GM23338 (cell line): ENCODE measurements at regions not wholly inside any gene's neighbourhood (a gene's known extent, or its start where the extent isn't known, plus 50 kb on each side); places are given as distances from the start of the nearest gene placed in this dataset.

Experiments used
- ATAC-seq: fragments of 200-7000 bp; cut with Tn5 transposase; 3 replicates; pipeline ENCODE4 v1.9.1; 2020
- DNase-seq: peaks from one replicate; pipeline ENCODE4 v3.0.0-alpha.2; 2015; ENCODE audit warnings: low spot score
- H2AFZ ChIP-seq: fragments of 200-600 bp; sonication (generic); 2 replicates; pipeline ENCODE4 v1.8.0; 2016; ENCODE audit warnings: antibody characterized with exemption, mild to moderate bottlenecking, moderate library complexity
- H3F3A ChIP-seq: fragments of 200-600 bp; sonication (generic); replicated peaks from 2 replicates; pipeline ENCODE4 v1.8.0; 2017; ENCODE audit warnings: antibody characterized with exemption, mixed run types, low read depth
- H3K27ac ChIP-seq: fragments of 200-600 bp; sonication (generic); 2 replicates; pipeline ENCODE4 v1.6.1; 2016; ENCODE audit warnings: low read depth
- H3K27me3 ChIP-seq: fragments of 200-600 bp; sonication (generic); 2 replicates; pipeline ENCODE4 v1.8.0; 2016; ENCODE audit warnings: mild to moderate bottlenecking, mixed run types, moderate library complexity; ENCODE audit not compliant: insufficient read depth
- H3K36me3 ChIP-seq: fragments of 200-600 bp; sonication (generic); 2 replicates; pipeline ENCODE4 v1.8.0; 2016; ENCODE audit warnings: mild to moderate bottlenecking; ENCODE audit not compliant: insufficient read depth
- H3K4me1 ChIP-seq: fragments of 200-600 bp; sonication (generic); 2 replicates; pipeline ENCODE4 v1.8.0; 2016; ENCODE audit warnings: mild to moderate bottlenecking, moderate library complexity; ENCODE audit not compliant: insufficient read depth
- H3K4me2 ChIP-seq: fragments of 200-600 bp; sonication (generic); 2 replicates; pipeline ENCODE4 v1.7.1; 2017; ENCODE audit warnings: mixed run types
- H3K4me3 ChIP-seq: fragments of 200-600 bp; sonication (generic); 2 replicates; pipeline ENCODE4 v1.6.1; 2016; ENCODE audit warnings: mixed run types
- H3K79me2 ChIP-seq: fragments of 200-600 bp; sonication (generic); replicated peaks from 2 replicates; pipeline ENCODE4 v1.8.0; 2017; ENCODE audit warnings: mild to moderate bottlenecking; ENCODE audit not compliant: insufficient read depth
- H3K9me2 ChIP-seq: fragments of 200-600 bp; sonication (generic); 2 replicates; pipeline ENCODE4 v1.8.0; 2017; ENCODE audit not compliant: insufficient read depth
- H4K20me1 ChIP-seq: fragments of 200-600 bp; sonication (generic); replicated peaks from 2 replicates; pipeline ENCODE4 v1.8.0; 2017; ENCODE audit warnings: mild to moderate bottlenecking; ENCODE audit not compliant: insufficient read depth
- H3K27ac Mint-ChIP-seq: 2 replicates; pipeline ENCODE4 v1.8.0; 2020; ENCODE audit warnings: inconsistent platforms, mild to moderate bottlenecking, moderate library complexity, mixed read lengths
- H3K27me3 Mint-ChIP-seq: 3 replicates; pipeline ENCODE4 v1.8.0; 2022; ENCODE audit warnings: low read depth, mild to moderate bottlenecking, moderate library complexity, mixed read lengths, inconsistent platforms; ENCODE audit not compliant: insufficient read depth, poor library complexity
- H3K36me3 Mint-ChIP-seq: 3 replicates; pipeline ENCODE4 v1.8.0; 2021; ENCODE audit warnings: low read depth, mild to moderate bottlenecking, inconsistent platforms, moderate library complexity, mixed read lengths
- H3K4me1 Mint-ChIP-seq: 3 replicates; pipeline ENCODE4 v1.8.0; 2020; ENCODE audit warnings: mild to moderate bottlenecking, inconsistent platforms, mixed read lengths
- H3K4me3 Mint-ChIP-seq: 3 replicates; pipeline ENCODE4 v1.8.0; 2021; ENCODE audit warnings: moderate library complexity, mild to moderate bottlenecking, inconsistent platforms, mixed read lengths
- H3K9me3 Mint-ChIP-seq: 3 replicates; pipeline ENCODE4 v1.8.0; 2020; ENCODE audit warnings: moderate library complexity, mild to moderate bottlenecking, inconsistent platforms, mixed read lengths
- CREB1 ChIP-seq: fragments of 250-450 bp; sonication (Bioruptor Pico); IDR thresholded peaks from 2 replicates; pipeline ENCODE4 v1.5.0; 2020; ENCODE audit warnings: low read depth, mild to moderate bottlenecking, moderate library complexity
- EZH2 ChIP-seq: fragments of 200-600 bp; sonication (generic); IDR thresholded peaks from one replicate; pipeline ENCODE4 v1.8.0; 2017; ENCODE audit warnings: antibody characterized with exemption, mild to moderate bottlenecking, low read depth; ENCODE audit not compliant: unreplicated experiment
- EZH2phosphoT487 ChIP-seq: fragments of 200-600 bp; sonication (generic); IDR thresholded peaks from one replicate; pipeline ENCODE4 v1.8.1; 2018; ENCODE audit warnings: antibody characterized with exemption; ENCODE audit not compliant: unreplicated experiment
- JUNB ChIP-seq: IDR thresholded peaks from one replicate; pipeline ENCODE4 v1.6.1; 2016; ENCODE audit warnings: antibody characterized with exemption; ENCODE audit not compliant: unreplicated experiment
- NANOG ChIP-seq: IDR thresholded peaks from 2 replicates; pipeline ENCODE4 v1.6.1; 2016; ENCODE audit warnings: antibody characterized with exemption, borderline replicate concordance
- POLR2AphosphoS5 ChIP-seq: IDR thresholded peaks from 2 replicates; pipeline ENCODE4 v1.6.1; 2016; ENCODE audit warnings: antibody characterized with exemption, low read depth
- STAT1 ChIP-seq: IDR thresholded peaks from one replicate; pipeline ENCODE4 v1.6.1; 2016; ENCODE audit warnings: antibody characterized with exemption; ENCODE audit not compliant: unreplicated experiment
- ZNF114 ChIP-seq: fragments of 250-450 bp; sonication (Bioruptor Pico); IDR thresholded peaks from 2 replicates; pipeline ENCODE4 v1.5.0; 2020; ENCODE audit warnings: mild to moderate bottlenecking, moderate library complexity
- ZNF331 ChIP-seq: fragments of 250-450 bp; sonication (Bioruptor Pico); IDR thresholded peaks from 2 replicates; pipeline ENCODE4 v1.5.0; 2020; ENCODE audit warnings: low read depth, mild to moderate bottlenecking, moderate library complexity
- TF ChIP-seq, protein P1 (sequence below): fragments of 250-450 bp; sonication (Bioruptor Pico); IDR thresholded peaks from 2 replicates; pipeline ENCODE4 v1.5.0; 2020; ENCODE audit warnings: mild to moderate bottlenecking, moderate library complexity
- TF ChIP-seq, protein P2 (sequence below), 2 experiments: fragments of 200-600 bp in 1 of 2; sonication (generic) in 1 of 2; conservative IDR thresholded peaks; 2 replicates each; pipeline versions ENCODE4 v1.5.1 to v1.6.1; 2016 to 2017; ENCODE audit warnings: antibody characterized with exemption in 2 of 2, low read depth in 2 of 2, mild to moderate bottlenecking in 2 of 2, moderate library complexity in 1 of 2
- TF ChIP-seq, protein P3 (sequence below): IDR thresholded peaks from one replicate; pipeline ENCODE4 v1.6.1; 2018; ENCODE audit warnings: antibody characterized with exemption; ENCODE audit not compliant: unreplicated experiment
- TF ChIP-seq, protein P4 (sequence below): IDR thresholded peaks from 2 replicates; pipeline ENCODE4 v1.6.1; 2016; ENCODE audit warnings: antibody characterized with exemption

- Histone ChIP-seq H2AFZ (no peak overlapping the region), H3K4me1 (no peaks in the 10 kb centered on the region), H3K4me3 (no peak overlapping the region), H3K79me2 (no peaks in the 10 kb centered on the region), H4K20me1 (no peaks in the 10 kb centered on the region), H3K27ac (no peak overlapping the region), H3F3A (no peaks in the 10 kb centered on the region), H3K4me2 (no peak overlapping the region), H3K9me2 (no peaks in the 10 kb centered on the region), H3K36me3 (no peaks in the 10 kb centered on the region; the same call in 1 of the 2 replicates), H3K27me3 (no peaks in the 10 kb centered on the region)
- Mint-ChIP-seq H3K4me1 (no peaks in the 10 kb centered on the region), H3K27me3 (no peaks in the 10 kb centered on the region), H3K36me3 (peaks cover 6% of the 10 kb centered on the region; the same call in 2 of the 3 replicates), H3K27ac (no peak overlapping the region), H3K9me3 (peaks cover 6% of the 10 kb centered on the region; the same call in 1 of the 3 replicates), H3K4me3 (no peak overlapping the region)
- no peak for DNase-seq
- no peak for ATAC-seq
- TF ChIP-seq, protein P1, sequence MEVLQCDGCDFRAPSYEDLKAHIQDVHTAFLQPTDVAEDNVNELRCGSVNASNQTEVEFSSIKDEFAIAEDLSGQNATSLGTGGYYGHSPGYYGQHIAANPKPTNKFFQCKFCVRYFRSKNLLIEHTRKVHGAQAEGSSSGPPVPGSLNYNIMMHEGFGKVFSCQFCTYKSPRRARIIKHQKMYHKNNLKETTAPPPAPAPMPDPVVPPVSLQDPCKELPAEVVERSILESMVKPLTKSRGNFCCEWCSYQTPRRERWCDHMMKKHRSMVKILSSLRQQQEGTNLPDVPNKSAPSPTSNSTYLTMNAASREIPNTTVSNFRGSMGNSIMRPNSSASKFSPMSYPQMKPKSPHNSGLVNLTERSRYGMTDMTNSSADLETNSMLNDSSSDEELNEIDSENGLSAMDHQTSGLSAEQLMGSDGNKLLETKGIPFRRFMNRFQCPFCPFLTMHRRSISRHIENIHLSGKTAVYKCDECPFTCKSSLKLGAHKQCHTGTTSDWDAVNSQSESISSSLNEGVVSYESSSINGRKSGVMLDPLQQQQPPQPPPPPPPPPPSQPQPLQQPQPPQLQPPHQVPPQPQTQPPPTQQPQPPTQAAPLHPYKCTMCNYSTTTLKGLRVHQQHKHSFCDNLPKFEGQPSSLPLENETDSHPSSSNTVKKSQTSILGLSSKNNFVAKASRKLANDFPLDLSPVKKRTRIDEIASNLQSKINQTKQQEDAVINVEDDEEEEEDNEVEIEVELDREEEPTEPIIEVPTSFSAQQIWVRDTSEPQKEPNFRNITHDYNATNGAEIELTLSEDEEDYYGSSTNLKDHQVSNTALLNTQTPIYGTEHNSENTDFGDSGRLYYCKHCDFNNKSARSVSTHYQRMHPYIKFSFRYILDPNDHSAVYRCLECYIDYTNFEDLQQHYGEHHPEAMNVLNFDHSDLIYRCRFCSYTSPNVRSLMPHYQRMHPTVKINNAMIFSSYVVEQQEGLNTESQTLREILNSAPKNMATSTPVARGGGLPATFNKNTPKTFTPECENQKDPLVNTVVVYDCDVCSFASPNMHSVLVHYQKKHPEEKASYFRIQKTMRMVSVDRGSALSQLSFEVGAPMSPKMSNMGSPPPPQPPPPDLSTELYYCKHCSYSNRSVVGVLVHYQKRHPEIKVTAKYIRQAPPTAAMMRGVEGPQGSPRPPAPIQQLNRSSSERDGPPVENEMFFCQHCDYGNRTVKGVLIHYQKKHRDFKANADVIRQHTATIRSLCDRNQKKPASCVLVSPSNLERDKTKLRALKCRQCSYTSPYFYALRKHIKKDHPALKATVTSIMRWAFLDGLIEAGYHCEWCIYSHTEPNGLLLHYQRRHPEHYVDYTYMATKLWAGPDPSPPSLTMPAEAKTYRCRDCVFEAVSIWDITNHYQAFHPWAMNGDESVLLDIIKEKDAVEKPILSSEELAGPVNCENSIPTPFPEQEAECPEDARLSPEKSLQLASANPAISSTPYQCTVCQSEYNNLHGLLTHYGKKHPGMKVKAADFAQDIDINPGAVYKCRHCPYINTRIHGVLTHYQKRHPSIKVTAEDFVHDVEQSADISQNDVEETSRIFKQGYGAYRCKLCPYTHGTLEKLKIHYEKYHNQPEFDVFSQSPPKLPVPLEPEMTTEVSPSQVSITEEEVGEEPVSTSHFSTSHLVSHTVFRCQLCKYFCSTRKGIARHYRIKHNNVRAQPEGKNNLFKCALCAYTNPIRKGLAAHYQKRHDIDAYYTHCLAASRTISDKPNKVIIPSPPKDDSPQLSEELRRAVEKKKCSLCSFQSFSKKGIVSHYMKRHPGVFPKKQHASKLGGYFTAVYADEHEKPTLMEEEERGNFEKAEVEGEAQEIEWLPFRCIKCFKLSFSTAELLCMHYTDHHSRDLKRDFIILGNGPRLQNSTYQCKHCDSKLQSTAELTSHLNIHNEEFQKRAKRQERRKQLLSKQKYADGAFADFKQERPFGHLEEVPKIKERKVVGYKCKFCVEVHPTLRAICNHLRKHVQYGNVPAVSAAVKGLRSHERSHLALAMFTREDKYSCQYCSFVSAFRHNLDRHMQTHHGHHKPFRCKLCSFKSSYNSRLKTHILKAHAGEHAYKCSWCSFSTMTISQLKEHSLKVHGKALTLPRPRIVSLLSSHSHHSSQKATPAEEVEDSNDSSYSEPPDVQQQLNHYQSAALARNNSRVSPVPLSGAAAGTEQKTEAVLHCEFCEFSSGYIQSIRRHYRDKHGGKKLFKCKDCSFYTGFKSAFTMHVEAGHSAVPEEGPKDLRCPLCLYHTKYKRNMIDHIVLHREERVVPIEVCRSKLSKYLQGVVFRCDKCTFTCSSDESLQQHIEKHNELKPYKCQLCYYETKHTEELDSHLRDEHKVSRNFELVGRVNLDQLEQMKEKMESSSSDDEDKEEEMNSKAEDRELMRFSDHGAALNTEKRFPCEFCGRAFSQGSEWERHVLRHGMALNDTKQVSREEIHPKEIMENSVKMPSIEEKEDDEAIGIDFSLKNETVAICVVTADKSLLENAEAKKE (CRISPR knock-in tag) = no peak
- TF ChIP-seq, protein P2, sequence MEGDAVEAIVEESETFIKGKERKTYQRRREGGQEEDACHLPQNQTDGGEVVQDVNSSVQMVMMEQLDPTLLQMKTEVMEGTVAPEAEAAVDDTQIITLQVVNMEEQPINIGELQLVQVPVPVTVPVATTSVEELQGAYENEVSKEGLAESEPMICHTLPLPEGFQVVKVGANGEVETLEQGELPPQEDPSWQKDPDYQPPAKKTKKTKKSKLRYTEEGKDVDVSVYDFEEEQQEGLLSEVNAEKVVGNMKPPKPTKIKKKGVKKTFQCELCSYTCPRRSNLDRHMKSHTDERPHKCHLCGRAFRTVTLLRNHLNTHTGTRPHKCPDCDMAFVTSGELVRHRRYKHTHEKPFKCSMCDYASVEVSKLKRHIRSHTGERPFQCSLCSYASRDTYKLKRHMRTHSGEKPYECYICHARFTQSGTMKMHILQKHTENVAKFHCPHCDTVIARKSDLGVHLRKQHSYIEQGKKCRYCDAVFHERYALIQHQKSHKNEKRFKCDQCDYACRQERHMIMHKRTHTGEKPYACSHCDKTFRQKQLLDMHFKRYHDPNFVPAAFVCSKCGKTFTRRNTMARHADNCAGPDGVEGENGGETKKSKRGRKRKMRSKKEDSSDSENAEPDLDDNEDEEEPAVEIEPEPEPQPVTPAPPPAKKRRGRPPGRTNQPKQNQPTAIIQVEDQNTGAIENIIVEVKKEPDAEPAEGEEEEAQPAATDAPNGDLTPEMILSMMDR (conservative IDR thresholded peaks at IDR 0.05; ENCODE audit: low read depth in 2 of 2) = no peak
- TF ChIP-seq POLR2AphosphoS5 = no peak
- no peak for TF ChIP-seq EZH2phosphoT487
- no peak for TF ChIP-seq NANOG
- TF ChIP-seq STAT1 = no peak
- TF ChIP-seq, protein P3, sequence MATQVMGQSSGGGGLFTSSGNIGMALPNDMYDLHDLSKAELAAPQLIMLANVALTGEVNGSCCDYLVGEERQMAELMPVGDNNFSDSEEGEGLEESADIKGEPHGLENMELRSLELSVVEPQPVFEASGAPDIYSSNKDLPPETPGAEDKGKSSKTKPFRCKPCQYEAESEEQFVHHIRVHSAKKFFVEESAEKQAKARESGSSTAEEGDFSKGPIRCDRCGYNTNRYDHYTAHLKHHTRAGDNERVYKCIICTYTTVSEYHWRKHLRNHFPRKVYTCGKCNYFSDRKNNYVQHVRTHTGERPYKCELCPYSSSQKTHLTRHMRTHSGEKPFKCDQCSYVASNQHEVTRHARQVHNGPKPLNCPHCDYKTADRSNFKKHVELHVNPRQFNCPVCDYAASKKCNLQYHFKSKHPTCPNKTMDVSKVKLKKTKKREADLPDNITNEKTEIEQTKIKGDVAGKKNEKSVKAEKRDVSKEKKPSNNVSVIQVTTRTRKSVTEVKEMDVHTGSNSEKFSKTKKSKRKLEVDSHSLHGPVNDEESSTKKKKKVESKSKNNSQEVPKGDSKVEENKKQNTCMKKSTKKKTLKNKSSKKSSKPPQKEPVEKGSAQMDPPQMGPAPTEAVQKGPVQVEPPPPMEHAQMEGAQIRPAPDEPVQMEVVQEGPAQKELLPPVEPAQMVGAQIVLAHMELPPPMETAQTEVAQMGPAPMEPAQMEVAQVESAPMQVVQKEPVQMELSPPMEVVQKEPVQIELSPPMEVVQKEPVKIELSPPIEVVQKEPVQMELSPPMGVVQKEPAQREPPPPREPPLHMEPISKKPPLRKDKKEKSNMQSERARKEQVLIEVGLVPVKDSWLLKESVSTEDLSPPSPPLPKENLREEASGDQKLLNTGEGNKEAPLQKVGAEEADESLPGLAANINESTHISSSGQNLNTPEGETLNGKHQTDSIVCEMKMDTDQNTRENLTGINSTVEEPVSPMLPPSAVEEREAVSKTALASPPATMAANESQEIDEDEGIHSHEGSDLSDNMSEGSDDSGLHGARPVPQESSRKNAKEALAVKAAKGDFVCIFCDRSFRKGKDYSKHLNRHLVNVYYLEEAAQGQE = no peak
- TF ChIP-seq JUNB = no peak
- no peak for TF ChIP-seq ZNF114 (CRISPR knock-in tag)
- no peak for TF ChIP-seq EZH2
- no peak for TF ChIP-seq ZNF331 (CRISPR knock-in tag)
- TF ChIP-seq, protein P4, sequence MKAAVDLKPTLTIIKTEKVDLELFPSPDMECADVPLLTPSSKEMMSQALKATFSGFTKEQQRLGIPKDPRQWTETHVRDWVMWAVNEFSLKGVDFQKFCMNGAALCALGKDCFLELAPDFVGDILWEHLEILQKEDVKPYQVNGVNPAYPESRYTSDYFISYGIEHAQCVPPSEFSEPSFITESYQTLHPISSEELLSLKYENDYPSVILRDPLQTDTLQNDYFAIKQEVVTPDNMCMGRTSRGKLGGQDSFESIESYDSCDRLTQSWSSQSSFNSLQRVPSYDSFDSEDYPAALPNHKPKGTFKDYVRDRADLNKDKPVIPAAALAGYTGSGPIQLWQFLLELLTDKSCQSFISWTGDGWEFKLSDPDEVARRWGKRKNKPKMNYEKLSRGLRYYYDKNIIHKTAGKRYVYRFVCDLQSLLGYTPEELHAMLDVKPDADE = no peak
- no peak for TF ChIP-seq CREB1 (CRISPR knock-in tag)
Measured at GRCh38 chrY:3037471-3037870, 102.3 kb downstream of the ZFY start.
